GM18861 (cell line): ENCODE measurements at regions not wholly inside any gene's neighbourhood (a gene's known extent, or its start where the extent isn't known, plus 50 kb on each side); places are given as distances from the start of the nearest gene placed in this dataset.

Source experiments
- ATAC-seq: cut with Tn5 transposase; IDR thresholded peaks from one replicate; pipeline ENCODE4 v1.9.1; 2021; ENCODE audit not compliant: unreplicated experiment

GRCh38 chr10:61157182-61157581, 213.2 kb upstream of the RHOBTB1 start:
- ATAC-seq, result no peak

- ATAC-seq, result no peak
These were observed 209.8 kb upstream of the RHOBTB1 start for GRCh38 chr10:61153771-61154170.

- ATAC-seq, result no peak
These were observed 207.1 kb upstream of the RHOBTB1 start for GRCh38 chr10:61151059-61151458.

GRCh38 chr10:61148451-61148850, 204.5 kb upstream of the RHOBTB1 start:
- no peak for ATAC-seq

- ATAC-seq, result no peak
These were observed 199.0 kb upstream of the RHOBTB1 start for GRCh38 chr10:61142987-61143386.

GRCh38 chr10:61140765-61141392, 196.9 kb upstream of the RHOBTB1 start:
- peak; percentile 37 for ATAC-seq

GRCh38 chr10:61139592-61139953, 195.6 kb upstream of the RHOBTB1 start:
- ATAC-seq, result no peak

- no peak for ATAC-seq
These were observed 195.0 kb upstream of the RHOBTB1 start for GRCh38 chr10:61138708-61139591.

GRCh38 chr10:61136139-61136538, 192.2 kb upstream of the RHOBTB1 start:
- no peak for ATAC-seq

GRCh38 chr10:61135276-61135721, 191.3 kb upstream of the RHOBTB1 start:
- ATAC-seq, result peak; percentile 90

- no peak for ATAC-seq
These were observed 186.4 kb upstream of the RHOBTB1 start for GRCh38 chr10:61130366-61130765.

- ATAC-seq, result no peak
These were observed 184.2 kb upstream of the RHOBTB1 start for GRCh38 chr10:61128196-61128595.

GRCh38 chr10:61125560-61126170, 181.7 kb upstream of the RHOBTB1 start:
- peak; percentile 82 for ATAC-seq

- ATAC-seq, result no peak
These were observed 181.0 kb upstream of the RHOBTB1 start for GRCh38 chr10:61124756-61125530.

GRCh38 chr10:61120805-61121204, 176.8 kb upstream of the RHOBTB1 start:
- peak; percentile 56 for ATAC-seq

GRCh38 chr10:61119573-61119972, 175.6 kb upstream of the RHOBTB1 start:
- ATAC-seq, result no peak

- ATAC-seq, result no peak
These were observed 171.9 kb upstream of the RHOBTB1 start for GRCh38 chr10:61115897-61116296.

GRCh38 chr10:61112771-61113170, 168.8 kb upstream of the RHOBTB1 start:
- ATAC-seq, result no peak

- no peak for ATAC-seq
These were observed 167.0 kb upstream of the RHOBTB1 start for GRCh38 chr10:61110936-61111335.

GRCh38 chr10:61110188-61110844, 166.3 kb upstream of the RHOBTB1 start:
- no peak for ATAC-seq

GRCh38 chr10:61108915-61109314, 164.9 kb upstream of the RHOBTB1 start:
- ATAC-seq, result no peak
